ENCODE measurements at regions not wholly inside any gene's neighbourhood (a gene's known extent, or its start where the extent isn't known, plus 50 kb on each side); places are given as distances from the start of the nearest gene placed in this dataset.

DNA sequence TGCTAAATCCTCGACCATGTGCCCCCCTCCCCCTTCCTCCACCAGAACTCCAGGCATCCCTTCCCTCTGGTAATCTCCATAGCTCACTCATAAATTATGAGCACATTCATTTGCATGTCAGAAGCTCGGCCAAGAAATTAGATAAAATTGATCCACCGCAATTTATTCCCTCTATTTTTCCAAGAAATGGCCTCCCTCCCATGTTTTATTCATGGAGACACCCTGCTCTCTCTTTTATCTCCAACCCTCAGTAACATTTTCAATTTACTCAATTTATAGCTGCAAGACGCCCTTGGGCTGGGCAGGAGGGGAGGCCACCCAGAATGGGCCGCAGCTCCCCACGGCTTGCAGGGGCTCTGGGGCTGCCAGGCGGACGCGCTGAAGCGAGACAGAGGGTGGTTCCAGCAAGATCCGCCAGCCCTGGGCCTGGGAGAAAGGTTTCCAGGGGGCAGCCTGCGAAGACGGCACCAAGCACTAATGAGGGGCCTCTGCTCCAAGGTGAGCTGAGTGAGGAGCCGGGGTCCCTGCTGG lies 54.7 kb upstream of the ZNF423 start:
- no peak for DNase-seq

DNA sequence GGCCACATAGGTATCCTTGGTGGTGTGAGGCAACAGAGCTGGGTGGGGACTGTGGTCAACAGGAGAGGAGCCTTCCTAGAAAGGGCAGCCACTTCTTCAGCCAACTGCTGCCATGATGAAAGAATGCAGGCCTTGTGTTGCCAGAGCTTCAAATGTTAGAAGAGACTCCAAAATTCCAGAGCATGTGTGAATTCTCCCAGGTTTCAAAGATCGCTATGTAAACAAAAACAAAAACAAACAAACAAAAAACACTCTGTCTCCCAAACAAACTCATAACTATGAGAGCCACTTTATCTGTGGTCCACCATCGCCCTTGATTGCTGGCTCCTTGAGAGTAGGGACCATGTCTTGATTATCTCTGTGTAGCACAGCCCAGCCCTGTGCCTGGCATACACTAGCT lies 55.5 kb upstream of the ZNF423 start:
- no peak for DNase-seq

DNA sequence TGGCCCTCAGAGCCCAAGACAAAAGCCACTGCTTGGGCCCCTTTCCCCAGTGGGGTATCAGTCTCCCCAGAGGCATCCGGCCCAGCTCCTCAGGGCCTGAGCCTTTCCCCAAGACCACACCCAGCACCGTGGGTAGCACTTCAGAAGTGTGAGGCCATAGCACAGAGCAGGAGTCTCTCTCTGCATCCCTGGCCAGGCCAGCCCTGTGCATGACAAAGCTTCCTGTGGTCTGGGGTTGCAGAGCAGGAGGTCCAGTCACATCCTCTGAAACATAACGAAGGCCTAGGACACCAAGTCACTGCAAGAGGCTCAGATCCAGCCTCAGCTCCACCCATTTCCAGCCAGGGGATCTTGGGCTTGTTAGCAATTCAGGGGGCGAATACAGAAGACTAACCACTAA lies 56.8 kb upstream of the ZNF423 start:
- no peak for DNase-seq

GRCh38 chr16:49913720-49914119 lies 57.8 kb upstream of the ZNF423 start:
- no peak for DNase-seq

GRCh38 chr16:49914657-49915056 lies 58.7 kb upstream of the ZNF423 start:
- no peak for DNase-seq

- DNase-seq: no peak
Observed at GRCh38 chr16:49918257-49918656, 62.3 kb upstream of the ZNF423 start.

- no peak for DNase-seq
Observed at GRCh38 chr16:49919327-49919726, 63.4 kb upstream of the ZNF423 start.

DNA sequence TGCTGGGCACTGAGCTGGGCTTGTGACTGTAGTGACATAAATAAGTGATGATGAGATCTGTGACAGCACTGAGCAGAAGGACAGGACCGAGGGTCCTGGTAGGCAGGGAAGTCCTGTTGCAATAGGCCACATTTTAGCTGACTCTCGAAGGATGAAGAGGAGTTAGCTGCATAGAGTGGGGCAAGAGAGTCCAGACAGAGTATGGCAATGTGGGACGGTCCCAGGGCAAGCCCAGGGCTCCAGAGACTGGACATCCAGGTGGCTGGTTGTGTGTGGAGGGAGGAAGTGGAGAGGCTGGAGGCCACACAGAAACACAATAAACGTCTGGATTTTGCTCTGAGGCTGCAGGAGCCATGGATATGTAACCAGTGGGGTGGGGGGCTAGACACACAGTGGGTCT lies 64.5 kb upstream of the ZNF423 start:
- DNase-seq: no peak

DNA sequence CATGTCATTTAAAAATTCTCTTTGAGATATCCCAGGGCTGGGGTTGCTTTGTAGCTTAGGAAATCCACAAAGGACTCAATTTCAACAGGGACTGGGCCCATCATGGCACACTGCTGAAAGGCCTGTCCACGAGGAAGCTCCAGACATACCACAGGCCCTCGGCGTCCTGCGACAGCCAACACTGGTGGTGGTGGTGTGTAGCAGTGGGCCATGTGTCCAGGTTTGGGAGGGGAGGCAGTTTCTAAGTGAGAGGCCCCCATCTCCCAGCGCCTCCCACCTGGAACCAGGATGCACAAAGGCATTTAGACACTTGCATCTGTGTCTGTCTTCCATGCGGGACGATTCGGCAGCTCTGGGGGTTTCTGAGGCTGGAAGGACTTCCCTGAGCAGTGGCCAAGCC lies 65.2 kb upstream of the ZNF423 start:
- no peak for DNase-seq

GRCh38 chr16:49921791-49922456 lies 66.0 kb upstream of the ZNF423 start:
- peak; percentile 14 for DNase-seq

GRCh38 chr16:49923411-49923810 lies 67.5 kb upstream of the ZNF423 start:
- no peak for DNase-seq

DNA sequence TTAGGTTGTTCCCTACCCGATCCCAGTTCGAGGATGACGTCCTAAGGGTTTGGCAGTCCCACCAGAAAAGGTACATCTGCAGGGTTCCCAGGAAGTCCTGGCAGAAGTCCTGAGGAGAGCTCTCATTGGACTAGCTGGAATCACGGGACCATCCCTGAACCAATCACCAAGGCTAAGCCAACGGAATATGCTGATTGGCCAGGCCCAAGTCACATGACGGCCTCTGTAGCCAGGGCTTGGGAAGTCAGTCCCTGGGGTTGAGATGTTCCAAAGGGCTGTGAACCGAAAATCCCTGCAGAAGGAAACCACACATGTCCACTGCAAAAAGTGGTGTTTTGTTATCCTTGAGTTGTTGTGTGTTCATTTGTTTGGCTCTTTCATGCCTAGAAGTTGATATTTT lies 68.2 kb upstream of the ZNF423 start:
- DNase-seq: no peak

GRCh38 chr16:49926941-49927340 lies 71.0 kb upstream of the ZNF423 start:
- no peak for DNase-seq

DNA sequence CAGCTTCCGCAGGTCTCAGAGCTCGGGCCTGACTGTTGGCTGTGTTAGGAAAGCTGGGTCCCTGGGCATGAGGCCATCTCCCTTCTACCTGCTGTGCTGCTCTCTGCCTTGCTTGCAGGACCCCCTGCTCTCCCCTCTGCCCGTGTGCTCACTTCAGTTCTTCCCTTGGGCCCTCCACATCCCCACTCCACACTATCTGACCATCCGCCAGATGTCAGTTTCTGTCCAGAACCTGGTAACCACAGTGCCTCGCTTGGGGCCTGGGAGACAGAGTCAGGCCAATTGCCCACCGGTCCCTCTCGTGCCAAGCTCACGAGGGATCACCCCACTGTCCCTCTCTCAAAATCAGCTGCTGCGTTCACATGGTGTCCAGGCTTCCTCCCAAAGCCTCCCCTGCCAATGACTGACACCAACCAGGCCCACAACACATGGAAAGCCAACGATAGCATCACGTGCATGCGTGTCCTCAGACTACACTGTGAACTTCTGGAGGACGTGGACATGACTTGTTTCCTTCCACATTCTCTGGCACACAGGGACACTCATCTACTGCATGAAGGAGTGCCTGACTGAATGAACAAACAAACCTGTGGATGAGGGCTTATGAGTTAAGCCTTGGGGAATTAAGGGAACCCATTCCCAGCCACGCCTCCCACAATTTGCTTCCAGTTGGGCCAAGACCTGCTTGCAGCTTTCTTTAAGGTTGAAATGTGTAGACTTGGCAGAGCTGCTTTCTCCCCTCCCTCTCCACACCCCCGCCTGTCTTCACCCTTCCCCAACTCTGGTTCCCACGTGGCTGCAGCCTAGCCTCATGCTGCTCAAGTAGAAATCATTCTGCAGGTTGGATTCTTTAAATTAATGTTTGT lies 72.5 kb upstream of the ZNF423 start:
- no peak for DNase-seq

DNA sequence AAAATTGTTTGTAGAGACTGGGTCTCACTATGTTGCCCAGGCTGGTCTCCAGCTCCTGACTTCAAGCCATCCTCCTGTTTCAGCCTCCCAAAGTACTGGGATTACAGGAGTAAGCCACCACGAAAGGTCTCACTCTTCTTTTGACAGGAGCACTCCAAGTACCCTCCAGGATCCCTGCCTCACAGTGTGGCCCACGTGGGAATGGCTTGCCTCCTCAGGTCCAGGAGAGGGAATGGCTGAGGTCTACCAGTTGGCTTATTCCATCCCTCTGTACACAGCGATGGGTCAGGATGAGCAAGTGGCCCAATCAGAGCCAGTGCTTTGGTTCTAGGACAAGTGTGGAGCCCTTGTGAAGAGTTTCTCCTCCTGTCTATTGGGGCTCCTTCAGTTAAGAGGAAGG lies 73.7 kb upstream of the ZNF423 start:
- DNase-seq: no peak

- no peak for DNase-seq
Observed at GRCh38 chr16:49930841-49931240, 74.9 kb upstream of the ZNF423 start.

GRCh38 chr16:49931266-49931665 lies 75.4 kb upstream of the ZNF423 start:
- DNase-seq: no peak

GRCh38 chr16:49931916-49932315 lies 76.0 kb upstream of the ZNF423 start:
- no peak for DNase-seq

DNA sequence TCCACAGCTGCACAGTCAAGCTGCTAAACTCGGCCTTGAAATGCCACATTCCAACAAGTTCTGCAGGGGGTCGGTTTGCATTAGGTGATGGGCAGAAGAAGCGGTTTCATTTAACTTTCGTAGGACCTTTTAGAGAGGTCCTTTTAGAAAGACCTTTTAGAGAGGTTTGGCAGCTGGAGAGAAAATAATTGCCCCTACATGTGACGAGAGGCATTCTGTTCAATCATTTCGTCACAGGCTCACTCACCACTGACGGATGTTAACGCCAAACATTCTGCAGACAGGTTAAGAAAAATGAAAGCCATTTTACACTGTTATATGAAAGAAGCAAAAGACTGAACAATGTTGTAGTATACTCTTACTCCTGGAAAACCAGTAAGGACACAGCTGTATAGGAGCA lies 76.5 kb upstream of the ZNF423 start:
- DNase-seq: no peak

- DNase-seq: no peak
Observed at GRCh38 chr16:49932946-49933345, 77.0 kb upstream of the ZNF423 start.

GRCh38 chr16:49936791-49937190 lies 80.9 kb upstream of the ZNF423 start:
- DNase-seq: no peak

DNA sequence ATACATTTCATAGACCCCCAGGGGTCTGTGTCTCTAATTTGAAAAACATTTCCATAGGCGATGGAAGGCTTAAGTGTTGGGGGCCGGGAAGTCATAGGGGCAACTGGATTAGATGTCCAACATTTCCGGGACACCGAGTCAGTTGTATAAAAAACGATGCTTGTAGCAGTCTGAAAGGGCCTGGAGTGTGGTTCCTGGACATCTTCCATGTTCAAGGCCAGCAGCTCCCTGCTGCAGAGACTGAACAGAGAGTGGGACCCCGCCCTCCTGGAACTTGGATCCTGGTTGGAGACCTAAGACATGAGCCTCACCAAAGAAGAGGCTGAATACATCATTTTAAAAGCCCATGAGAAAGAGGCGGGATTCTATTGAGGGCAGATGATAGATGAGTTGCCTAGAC lies 82.0 kb upstream of the ZNF423 start:
- DNase-seq: no peak

GRCh38 chr16:49939495-49939894 lies 83.6 kb upstream of the ZNF423 start:
- DNase-seq: no peak

DNA sequence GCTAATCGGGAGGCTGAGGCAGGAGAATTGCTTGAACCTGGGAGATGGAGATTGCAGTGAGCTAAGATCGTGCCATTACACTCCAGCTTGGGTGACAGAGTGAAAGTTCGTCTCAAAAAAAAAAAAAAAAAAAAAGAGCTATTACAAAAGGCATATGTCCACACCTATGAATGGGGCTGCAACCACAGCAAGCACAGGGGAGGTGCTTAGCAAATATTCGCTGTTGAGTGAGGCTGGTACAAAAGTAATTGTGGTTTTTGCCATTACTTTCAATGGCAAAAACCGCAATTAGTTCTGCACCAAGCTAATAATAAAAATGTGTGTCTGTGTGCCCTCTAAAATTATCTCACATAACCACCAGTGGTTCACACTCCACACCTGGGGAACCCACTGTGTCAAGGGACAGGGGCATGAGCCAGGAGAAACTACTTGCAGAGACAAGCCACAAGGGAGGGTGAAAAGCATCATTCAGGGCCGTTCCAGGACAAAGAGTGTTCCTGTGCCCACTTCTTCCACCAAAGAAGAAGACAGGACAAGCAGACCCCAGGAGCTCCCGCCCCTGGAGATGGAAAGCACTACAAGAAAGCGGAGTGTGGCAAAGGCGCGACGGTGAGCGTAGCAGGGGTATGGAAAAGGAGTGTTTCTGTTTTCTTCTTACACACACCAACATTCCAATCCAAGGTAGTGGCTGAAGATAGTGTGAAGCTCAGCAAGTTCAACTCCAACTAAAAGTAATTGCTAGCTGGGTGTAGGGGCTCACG lies 84.4 kb upstream of the CNEP1R1 start:
- no peak for DNase-seq

All from activated CD4-positive, alpha-beta T cell treated with anti-CD3 and anti-CD28 coated beads for 1 hour (primary cell).